Thyroid gland (tissue), 4 donors: ENCODE measurements at regions not wholly inside any gene's neighbourhood (a gene's known extent, or its start where the extent isn't known, plus 50 kb on each side); places are given as distances from the start of the nearest gene placed in this dataset.
"Not testable (repeated sequence)": the region's sequence is repeated elsewhere in the genome, so short reads cannot be mapped to it uniquely, and the experiment has no call there.

ENCODE experiments used
- DNase-seq, 2 donors: peaks; one replicate each; pipeline ENCODE4 v3.0.0-alpha.2; 2019
- H3K27ac ChIP-seq, 3 donors: fragments of 200-600 bp; sonication (generic); 1 replicate in 2 of 3; 2 replicates in 1 of 3; pipeline ENCODE4 v1.5.1; 2016 to 2019; ENCODE audit warnings: mild to moderate bottlenecking in 1 of 3, moderate library complexity in 1 of 3
- H3K27me3 ChIP-seq: fragments of 200-600 bp; sonication (generic); one replicate; pipeline ENCODE4 v1.5.1; 2019
- H3K36me3 ChIP-seq, 2 donors: fragments of 200-600 bp; sonication (generic); one replicate each; pipeline ENCODE4 v1.5.1; 2016 to 2019
- H3K4me1 ChIP-seq, 2 donors: fragments of 200-600 bp; sonication (generic); one replicate each; pipeline ENCODE4 v1.5.1; 2017 to 2019
- H3K4me3 ChIP-seq, 3 donors: fragments of 200-600 bp; sonication (generic); replicated peaks in 1 of 3; 1 replicate in 2 of 3; 2 replicates in 1 of 3; pipeline ENCODE4 v1.5.1; 2016; ENCODE audit warnings: mild to moderate bottlenecking in 1 of 3
- H3K9me3 ChIP-seq: fragments of 200-600 bp; sonication (generic); one replicate; pipeline ENCODE4 v1.5.1; 2017
- POLR2A ChIP-seq, 2 donors: fragments of 450-650 bp; IDR thresholded peaks; one replicate each; pipeline ENCODE4 v1.6.1; 2017; ENCODE audit warnings: antibody characterized with exemption in 2 of 2, mild to moderate bottlenecking in 2 of 2, moderate library complexity in 1 of 2
- WGBS, 2 donors: methylation state at CpG; one replicate each; pipeline ENCODE4 v1.1.5; 2017; 5-methylcytosine and 5-hydroxymethylcytosine counted together
- intact Hi-C: fragments of 100-400 bp; cut with DNase I; formaldehyde crosslinking; loops from one replicate; pipeline ENCODE4 v1.15.1; 2023
- TF ChIP-seq, protein P1 (sequence below), 6 experiments: fragments of 200-600 bp in 3 of 6; fragments of 450-650 bp in 3 of 6; sonication (generic) in 3 of 6; IDR thresholded peaks; one replicate each; pipeline ENCODE4 v1.5.1; 2016 to 2019; ENCODE audit warnings: antibody characterized with exemption in 6 of 6, mild to moderate bottlenecking in 2 of 6, inconsistent platforms in 1 of 6, moderate library complexity in 1 of 6

DNA sequence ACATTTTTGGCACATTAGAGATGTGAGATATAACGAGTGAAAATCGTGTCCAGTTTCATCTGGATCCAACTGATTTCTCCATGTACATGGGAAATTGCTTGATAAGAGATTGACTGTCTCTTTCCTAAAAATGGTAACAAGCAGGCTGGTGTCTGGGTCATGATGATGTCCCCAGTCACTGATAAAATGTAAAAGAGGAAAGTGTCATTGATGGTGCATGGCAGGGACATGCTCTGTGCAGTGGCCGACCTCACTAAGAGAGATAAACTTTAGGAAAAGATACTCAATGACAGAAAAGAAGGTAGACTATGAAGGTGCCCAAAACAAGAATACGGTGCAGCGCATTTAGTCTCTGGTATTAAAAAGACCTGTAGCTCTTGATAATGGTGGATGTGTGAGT is 1517.5 kb downstream of the RPIA start:
- Histone ChIP-seq H3K4me3 (no peak overlapping the region), H3K27ac (no peak overlapping the region), H3K36me3 (no peaks in the 10 kb centered on the region), H3K27me3 (no peaks in the 10 kb centered on the region), H3K4me1 (no peaks in the 10 kb centered on the region), H3K9me3 (no peaks in the 10 kb centered on the region)
- intact Hi-C loops: no loop called here
- DNase-seq: no peak
- WGBS, 2 donors: 82 to 90% methylated on average over 3 to 5 of the region's 5 CpGs
- TF ChIP-seq POLR2A (IDR thresholded peaks at IDR 0.05): no peak
- TF ChIP-seq, protein P1, sequence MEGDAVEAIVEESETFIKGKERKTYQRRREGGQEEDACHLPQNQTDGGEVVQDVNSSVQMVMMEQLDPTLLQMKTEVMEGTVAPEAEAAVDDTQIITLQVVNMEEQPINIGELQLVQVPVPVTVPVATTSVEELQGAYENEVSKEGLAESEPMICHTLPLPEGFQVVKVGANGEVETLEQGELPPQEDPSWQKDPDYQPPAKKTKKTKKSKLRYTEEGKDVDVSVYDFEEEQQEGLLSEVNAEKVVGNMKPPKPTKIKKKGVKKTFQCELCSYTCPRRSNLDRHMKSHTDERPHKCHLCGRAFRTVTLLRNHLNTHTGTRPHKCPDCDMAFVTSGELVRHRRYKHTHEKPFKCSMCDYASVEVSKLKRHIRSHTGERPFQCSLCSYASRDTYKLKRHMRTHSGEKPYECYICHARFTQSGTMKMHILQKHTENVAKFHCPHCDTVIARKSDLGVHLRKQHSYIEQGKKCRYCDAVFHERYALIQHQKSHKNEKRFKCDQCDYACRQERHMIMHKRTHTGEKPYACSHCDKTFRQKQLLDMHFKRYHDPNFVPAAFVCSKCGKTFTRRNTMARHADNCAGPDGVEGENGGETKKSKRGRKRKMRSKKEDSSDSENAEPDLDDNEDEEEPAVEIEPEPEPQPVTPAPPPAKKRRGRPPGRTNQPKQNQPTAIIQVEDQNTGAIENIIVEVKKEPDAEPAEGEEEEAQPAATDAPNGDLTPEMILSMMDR (IDR thresholded peaks at IDR 0.05): no peak

DNA sequence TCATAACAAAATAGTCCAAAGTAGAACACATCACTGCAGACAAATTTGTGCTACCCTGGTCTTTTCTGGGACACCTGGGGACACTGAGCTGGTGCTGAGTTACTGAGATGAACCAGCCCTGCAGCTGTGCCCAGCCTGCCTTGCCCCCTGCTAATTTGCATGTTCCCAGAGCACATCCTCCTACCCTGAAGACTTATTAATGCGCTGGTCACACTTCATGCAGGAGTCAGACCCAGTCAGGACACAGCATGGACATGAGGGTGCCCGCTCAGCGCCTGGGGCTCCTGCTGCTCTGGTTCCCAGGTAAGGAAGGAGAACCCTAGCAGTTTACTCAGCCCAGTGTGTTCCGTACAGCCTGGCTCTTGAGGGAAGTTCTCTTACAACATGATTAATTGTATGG is 1518.3 kb downstream of the RPIA start:
- Histone ChIP-seq H3K27me3 (no peaks in the 10 kb centered on the region), H3K27ac (no peak overlapping the region), H3K36me3 (no peaks in the 10 kb centered on the region), H3K9me3 (no peaks in the 10 kb centered on the region), H3K4me3 (no peak overlapping the region), H3K4me1 (no peaks in the 10 kb centered on the region)
- WGBS, 2 donors: 75 to 84% methylated on average over 1 to 4 of the region's 4 CpGs
- intact Hi-C loops: no loop called here
- DNase-seq: no peak
- TF ChIP-seq, protein P1 (IDR thresholded peaks at IDR 0.05): no peak
- TF ChIP-seq POLR2A (IDR thresholded peaks at IDR 0.05): no peak

DNA sequence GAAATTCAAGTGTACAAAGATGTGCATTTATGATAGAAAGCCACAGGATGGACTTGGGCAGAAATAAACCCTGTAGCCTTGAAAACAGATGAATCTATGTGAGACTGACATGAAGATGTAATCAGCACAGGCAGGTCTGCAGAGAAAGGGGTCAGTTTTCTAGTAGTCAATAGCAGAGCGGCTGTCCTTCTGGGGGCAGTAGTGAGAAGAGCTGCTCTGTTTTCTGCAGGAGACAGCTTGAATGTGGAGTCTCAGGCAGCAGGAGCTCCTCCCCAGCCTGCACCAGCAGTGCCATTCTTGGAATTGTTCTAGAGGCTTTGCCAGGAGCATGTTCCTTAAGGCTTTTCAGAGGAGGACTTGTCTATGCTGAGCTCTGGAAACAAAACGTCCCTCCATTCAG is 1524.4 kb downstream of the RPIA start:
- intact Hi-C loops, H3K4me1 ChIP-seq, H3K27me3 ChIP-seq, H3K9me3 ChIP-seq, H3K27ac ChIP-seq, H3K4me3 ChIP-seq, H3K36me3 ChIP-seq: not testable (repeated sequence)
- 21 to 50% methylated on average over 1 to 2 of the region's 2 CpGs for WGBS, 2 donors
- DNase-seq: peak in 1 of 2 donors; percentile 1

DNA sequence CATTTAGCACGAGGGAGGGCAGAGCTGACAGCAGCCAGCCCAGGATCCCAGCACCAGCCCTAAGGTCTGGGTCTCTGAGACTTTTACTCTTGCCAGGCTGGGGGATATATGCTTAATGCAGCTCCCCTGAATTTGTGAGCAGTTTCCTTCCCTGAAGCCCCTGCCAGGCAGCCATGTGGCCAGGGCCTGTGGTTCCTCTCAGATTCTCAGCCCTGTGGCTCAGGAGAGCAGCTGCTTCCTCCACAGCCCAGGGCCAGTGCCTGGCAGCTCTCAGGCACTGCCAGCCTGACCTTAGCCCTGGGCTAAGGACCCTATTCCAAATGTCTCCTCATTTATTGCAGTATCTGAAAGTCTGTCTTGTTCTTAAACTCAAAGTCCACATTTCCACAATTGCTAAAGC is 1525.3 kb downstream of the RPIA start:
- 39 to 80% methylated on average over 1 of the region's 1 CpG for WGBS, 2 donors
- H3K36me3 ChIP-seq, H3K4me1 ChIP-seq, intact Hi-C loops, H3K4me3 ChIP-seq, H3K9me3 ChIP-seq, DNase-seq, H3K27me3 ChIP-seq, H3K27ac ChIP-seq: not testable (repeated sequence)

DNA sequence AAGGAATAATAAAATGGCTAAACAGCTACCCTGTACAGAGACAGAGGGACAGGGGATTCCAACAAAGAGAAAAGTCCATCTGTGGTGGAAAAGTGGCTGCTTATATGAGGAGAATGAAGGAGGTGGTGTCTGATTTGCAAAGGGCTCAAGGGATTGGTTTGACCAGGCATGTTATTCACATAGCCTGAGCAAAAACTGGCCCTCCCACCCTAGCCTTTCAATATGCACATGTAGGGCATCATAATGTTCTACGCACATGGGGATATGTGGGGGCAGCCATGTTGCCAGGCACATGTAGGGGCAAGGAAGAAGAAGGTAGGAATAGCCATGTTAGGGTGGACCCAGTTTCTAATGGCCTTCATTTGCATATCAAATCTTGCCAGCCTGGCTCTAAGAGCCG is 1527.1 kb downstream of the RPIA start:
- H3K9me3 ChIP-seq, H3K4me3 ChIP-seq, intact Hi-C loops, H3K27ac ChIP-seq, DNase-seq, H3K36me3 ChIP-seq, H3K27me3 ChIP-seq, H3K4me1 ChIP-seq: not testable (repeated sequence)
- WGBS, 2 donors: 80 to 82% methylated on average over 1 of the region's 2 CpGs

DNA sequence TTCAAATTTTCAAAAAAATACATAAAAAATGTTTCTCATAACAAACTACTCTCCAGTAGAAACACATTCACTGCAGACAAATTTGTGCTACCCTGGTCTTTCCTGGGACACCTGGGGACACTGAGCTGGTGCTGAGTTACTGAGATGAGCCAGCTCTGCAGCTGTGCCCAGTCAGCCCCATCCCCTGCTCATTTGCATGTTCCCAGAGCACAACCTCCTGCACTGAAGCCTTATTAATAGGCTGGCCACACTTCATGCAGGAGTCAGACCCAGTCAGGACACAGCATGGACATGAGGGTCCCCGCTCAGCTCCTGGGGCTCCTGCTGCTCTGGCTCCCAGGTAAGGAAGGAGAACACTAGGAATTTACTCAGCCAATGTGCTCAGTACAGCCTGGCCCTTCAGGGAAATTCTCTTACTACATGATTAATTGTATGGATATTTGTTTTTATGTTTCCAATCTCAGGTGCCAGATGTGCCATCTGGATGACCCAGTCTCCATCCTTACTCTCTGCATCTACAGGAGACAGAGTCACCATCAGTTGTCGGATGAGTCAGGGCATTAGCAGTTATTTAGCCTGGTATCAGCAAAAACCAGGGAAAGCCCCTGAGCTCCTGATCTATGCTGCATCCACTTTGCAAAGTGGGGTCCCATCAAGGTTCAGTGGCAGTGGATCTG is 1529.3 kb downstream of the RPIA start:
- H3K9me3 ChIP-seq, H3K4me1 ChIP-seq, H3K4me3 ChIP-seq, H3K36me3 ChIP-seq, H3K27me3 ChIP-seq, DNase-seq, intact Hi-C loops, H3K27ac ChIP-seq: not testable (repeated sequence)
- 71 to 80% methylated on average over 1 to 2 of the region's 2 CpGs for WGBS, 2 donors

DNA sequence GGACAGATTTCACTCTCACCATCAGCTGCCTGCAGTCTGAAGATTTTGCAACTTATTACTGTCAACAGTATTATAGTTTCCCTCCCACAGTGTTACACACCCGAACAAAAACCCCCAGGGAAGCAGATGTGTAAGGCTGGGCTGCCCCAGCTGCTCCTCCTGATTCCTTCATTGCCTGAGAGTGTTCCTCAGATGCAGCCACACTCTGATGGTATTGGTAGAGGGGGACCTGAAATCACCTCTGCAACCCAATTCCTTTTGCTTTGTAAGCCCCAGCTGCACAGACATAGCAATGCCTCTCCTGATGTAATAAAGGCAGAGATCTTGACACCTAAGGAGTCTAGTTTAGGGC is 1529.8 kb downstream of the RPIA start:
- Histone ChIP-seq H3K4me3 (no peak overlapping the region), H3K27me3 (no peaks in the 10 kb centered on the region), H3K27ac (no peak overlapping the region), H3K4me1 (no peaks in the 10 kb centered on the region), H3K9me3 (no peaks in the 10 kb centered on the region), H3K36me3 (no peaks in the 10 kb centered on the region)
- DNase-seq: no peak
- intact Hi-C loops: no loop called here
- WGBS, 2 donors: 17 to 54% methylated on average over 1 of the region's 1 CpG
- TF ChIP-seq POLR2A (IDR thresholded peaks at IDR 0.05): no peak

DNA sequence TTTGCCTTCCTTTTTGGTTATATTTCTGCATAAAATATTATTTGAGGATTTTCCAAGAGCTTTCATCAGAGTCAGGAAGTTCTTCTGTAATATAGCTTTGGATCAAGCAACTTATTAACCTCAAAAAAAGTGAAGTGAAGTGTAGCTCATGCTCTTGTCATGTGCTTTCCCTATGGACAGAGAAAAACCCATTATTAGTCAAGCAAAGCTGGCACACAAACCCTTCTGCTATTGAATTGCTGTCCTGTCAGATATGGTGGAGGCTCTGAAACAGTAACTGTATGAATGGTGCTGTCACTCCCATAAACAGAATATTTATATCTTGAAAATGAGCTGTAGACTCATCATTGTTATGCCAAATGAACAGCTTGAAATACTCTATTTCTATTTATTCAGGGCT is 1533.3 kb downstream of the RPIA start:
- H3K27me3 ChIP-seq, H3K9me3 ChIP-seq, H3K4me1 ChIP-seq, intact Hi-C loops, H3K4me3 ChIP-seq, DNase-seq, H3K27ac ChIP-seq, H3K36me3 ChIP-seq: not testable (repeated sequence)

DNA sequence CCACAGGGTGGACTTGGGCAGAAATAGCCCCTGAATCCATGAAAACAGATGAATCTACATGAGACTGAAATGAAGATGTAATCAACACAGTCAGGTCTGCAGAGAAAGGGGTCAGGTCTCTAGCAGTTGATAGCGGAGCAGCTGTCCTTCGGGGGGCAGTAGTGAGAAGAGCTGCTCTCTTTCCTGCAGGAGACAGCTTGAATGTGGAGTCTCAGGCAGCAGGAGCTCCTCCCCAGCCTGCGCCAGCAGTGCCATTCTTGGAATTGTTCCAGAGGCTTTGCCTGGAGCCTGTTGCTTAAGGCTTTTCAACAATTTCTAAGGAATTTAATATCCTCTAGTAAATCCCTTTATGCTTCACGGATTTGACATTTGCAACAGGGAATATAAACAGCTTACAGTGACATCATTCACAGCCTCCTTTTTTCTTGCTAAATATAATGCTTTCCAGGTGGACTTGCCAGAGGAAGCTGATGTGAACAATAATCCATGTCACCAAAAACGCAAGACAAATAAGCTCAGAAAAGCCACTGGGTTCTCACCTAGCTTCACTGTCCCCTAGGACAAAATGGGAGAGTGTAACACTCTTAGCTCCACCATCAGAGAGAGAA is 1535.1 kb downstream of the RPIA start:
- H3K36me3 ChIP-seq, H3K9me3 ChIP-seq, H3K27ac ChIP-seq, H3K4me3 ChIP-seq, H3K4me1 ChIP-seq, intact Hi-C loops, H3K27me3 ChIP-seq: not testable (repeated sequence)
- peak; percentile 13 to 69 for DNase-seq
- WGBS, 2 donors: 21 to 50% methylated on average over 3 to 5 of the region's 5 CpGs

DNA sequence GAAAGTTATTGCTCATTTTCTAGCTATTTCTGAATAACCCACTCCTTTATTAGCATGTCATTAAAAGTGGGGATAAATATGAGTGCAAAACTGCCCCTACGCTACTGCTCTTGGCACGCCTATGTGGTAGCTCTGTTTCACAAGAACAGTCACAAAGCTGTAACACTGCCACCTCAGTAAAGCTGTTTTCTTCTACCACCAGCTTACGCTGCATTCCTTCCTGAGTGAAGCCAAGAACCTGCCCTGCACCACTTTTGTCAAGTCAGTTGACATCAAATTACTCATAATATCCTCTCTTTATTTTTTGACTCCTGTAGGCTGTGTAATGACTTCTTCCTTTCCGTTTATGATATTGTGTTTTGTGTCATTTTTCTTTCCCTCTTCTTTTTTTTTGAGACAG is 1539.7 kb downstream of the RPIA start:
- H3K27ac ChIP-seq, H3K36me3 ChIP-seq, DNase-seq, H3K27me3 ChIP-seq, H3K4me1 ChIP-seq, H3K4me3 ChIP-seq, H3K9me3 ChIP-seq, intact Hi-C loops: not testable (repeated sequence)
- 77 to 82% methylated on average over 4 of the region's 4 CpGs for WGBS, 2 donors

DNA sequence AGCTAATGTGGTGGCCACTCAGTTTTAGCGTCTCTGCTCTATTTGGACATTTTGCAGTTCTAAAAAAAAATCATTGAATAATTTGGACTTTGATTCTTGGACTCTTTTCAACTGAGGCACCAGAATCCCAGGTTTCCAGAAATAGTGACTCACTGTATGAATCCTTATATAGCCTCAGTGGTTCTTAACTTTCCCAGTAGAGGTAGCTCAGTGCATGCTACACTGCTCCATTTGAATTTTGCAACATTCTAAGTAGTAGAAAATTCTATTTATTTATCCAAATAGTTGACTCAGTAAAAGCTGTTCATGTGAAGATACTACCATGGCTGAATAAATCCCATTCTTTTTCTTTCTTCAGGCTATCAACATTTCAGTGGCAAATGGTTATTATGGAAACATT is 1544.0 kb downstream of the RPIA start:
- H3K27me3 ChIP-seq, H3K4me1 ChIP-seq, H3K9me3 ChIP-seq, H3K4me3 ChIP-seq, H3K27ac ChIP-seq, H3K36me3 ChIP-seq, intact Hi-C loops, DNase-seq: not testable (repeated sequence)
- WGBS, 2 donors: 91% methylated on average over 1 of the region's 1 CpG; no CpG with 5 or more reads in 1 of the 2 donors
